IMR-90 (cell line): ENCODE measurements at regions not wholly inside any gene's neighbourhood (a gene's known extent, or its start where the extent isn't known, plus 50 kb on each side); places are given as distances from the start of the nearest gene placed in this dataset.

Source experiments
- ATAC-seq: fragments of 200-7000 bp; cut with Tn5 transposase; 2 replicates; pipeline ENCODE4 v1.9.1; 2020; ENCODE audit warnings: low read depth, mild to moderate bottlenecking, moderate library complexity
- BruUV-seq: library from RNA; stranded (reverse); fragments of 400-500 nt; replicated peaks from 2 replicates; lab custom pipeline; 2021; lab: Mats Ljungman, UMichigan
- CTCF ChIA-PET: fragments of 300-600 bp; formaldehyde crosslinking; extraction: SDS; loops from one replicate; lab custom pipeline; 2021; ENCODE audit warnings: antibody characterized with exemption; lab: Yijun Ruan, JAX
- POLR2A ChIA-PET: fragments of 300-600 bp; sonication (Branson Sonifier 250); formaldehyde crosslinking; loops from one replicate; lab custom pipeline; 2022; ENCODE audit warnings: antibody characterized with exemption; ENCODE audit not compliant: unreplicated experiment; lab: Charles Lee
- DNase-seq: peaks from one replicate; pipeline ENCODE4 v3.0.0; 2013
- H2AFZ ChIP-seq: replicated peaks from 2 replicates; pipeline ENCODE3; 2013; ENCODE audit warnings: low read length, mild to moderate bottlenecking; ENCODE audit not compliant: poor library complexity
- H2AK5ac ChIP-seq: 2 replicates; pipeline ENCODE4 v1.6.1; 2013; ENCODE audit warnings: low read depth, low read length, inconsistent platforms
- H2AK9ac ChIP-seq: replicated peaks from 2 replicates; pipeline ENCODE3; 2013; ENCODE audit warnings: mild to moderate bottlenecking, low read depth, low read length, moderate library complexity; ENCODE audit not compliant: poor library complexity
- H2BK120ac ChIP-seq: 2 replicates; pipeline ENCODE4 v1.6.1; 2013; ENCODE audit warnings: low read depth, low read length, inconsistent platforms
- H2BK15ac ChIP-seq: 3 replicates; pipeline ENCODE4 v1.6.1; 2013; ENCODE audit warnings: low read depth, low read length, inconsistent platforms
- H2BK20ac ChIP-seq: 2 replicates; pipeline ENCODE4 v1.6.1; 2013; ENCODE audit warnings: low read depth, mild to moderate bottlenecking, inconsistent platforms, low read length, moderate library complexity
- H2BK5ac ChIP-seq: 2 replicates; pipeline ENCODE4 v1.6.1; 2013; ENCODE audit warnings: mild to moderate bottlenecking, low read depth, low read length, inconsistent platforms; ENCODE audit not compliant: poor library complexity, severe bottlenecking
- H3K14ac ChIP-seq: replicated peaks from 2 replicates; pipeline ENCODE4 v1.6.1; 2013; ENCODE audit warnings: low read depth, low read length, inconsistent platforms
- H3K18ac ChIP-seq: 2 replicates; pipeline ENCODE4 v1.6.1; 2013; ENCODE audit warnings: low read depth, low read length, control low read depth
- H3K23ac ChIP-seq: 2 replicates; pipeline ENCODE4 v1.6.1; 2013; ENCODE audit warnings: low read depth, low read length, inconsistent platforms
- H3K27ac ChIP-seq: 2 replicates; pipeline ENCODE4 v1.5.1; 2013; ENCODE audit warnings: mild to moderate bottlenecking, control low read depth, low read length; ENCODE audit not compliant: insufficient read depth
- H3K27me3 ChIP-seq: 2 replicates; pipeline ENCODE4 v1.6.1; 2013; ENCODE audit warnings: low read length; ENCODE audit not compliant: control insufficient read depth, insufficient read depth
- H3K36me3 ChIP-seq: 2 replicates; pipeline ENCODE4 v1.6.1; 2013; ENCODE audit warnings: low read length, mixed read lengths; ENCODE audit not compliant: control insufficient read depth, insufficient read depth
- H3K4ac ChIP-seq: 2 replicates; pipeline ENCODE4 v1.6.1; 2013; ENCODE audit warnings: low read depth, low read length, inconsistent platforms
- H3K4me1 ChIP-seq: 2 replicates; pipeline ENCODE4 v1.6.1; 2013; ENCODE audit warnings: low read length, mixed read lengths; ENCODE audit not compliant: control insufficient read depth, insufficient read depth
- H3K4me2 ChIP-seq: 2 replicates; pipeline ENCODE4 v1.6.1; 2013; ENCODE audit warnings: low read depth, mild to moderate bottlenecking, control low read depth, low read length, moderate library complexity
- H3K4me3 ChIP-seq: 2 replicates; pipeline ENCODE4 v1.5.1; 2013; ENCODE audit warnings: low read depth, mild to moderate bottlenecking, control low read depth, low read length, moderate library complexity; ENCODE audit not compliant: insufficient read depth
- H3K56ac ChIP-seq: 2 replicates; pipeline ENCODE4 v1.6.1; 2013; ENCODE audit warnings: low read length, inconsistent platforms; ENCODE audit not compliant: insufficient read depth; ENCODE audit errors: extremely low read depth
- H3K79me1 ChIP-seq, 2 experiments: 2 replicates each; pipeline ENCODE4 v1.6.1; 2013; ENCODE audit warnings: low read length in 2 of 2, inconsistent platforms in 1 of 2, low read depth in 1 of 2
- H3K9ac ChIP-seq: 2 replicates; pipeline ENCODE4 v1.6.1; 2013; ENCODE audit warnings: low read depth, low read length, control low read depth
- H3K9me1 ChIP-seq: 2 replicates; pipeline ENCODE4 v1.6.1; 2013; ENCODE audit warnings: low read length, inconsistent platforms; ENCODE audit not compliant: insufficient read depth
- H3K9me3 ChIP-seq: 2 replicates; pipeline ENCODE4 v1.6.1; 2013; ENCODE audit warnings: low read length; ENCODE audit not compliant: control insufficient read depth, insufficient read depth
- H4K20me1 ChIP-seq: 2 replicates; pipeline ENCODE4 v1.6.1; 2013; ENCODE audit warnings: low read length, inconsistent platforms; ENCODE audit not compliant: insufficient read depth
- H4K5ac ChIP-seq: 2 replicates; pipeline ENCODE4 v1.6.1; 2013; ENCODE audit warnings: mild to moderate bottlenecking, low read depth, low read length, control low read depth
- H4K8ac ChIP-seq, 2 experiments: 2 replicates each; pipeline ENCODE4 v1.6.1; 2013; ENCODE audit warnings: low read depth in 2 of 2, low read length in 2 of 2, control low read depth in 1 of 2, inconsistent platforms in 1 of 2
- H4K91ac ChIP-seq: 2 replicates; pipeline ENCODE4 v1.6.1; 2013; ENCODE audit warnings: low read depth, low read length, inconsistent platforms; ENCODE audit not compliant: insufficient read depth
- MXI1 ChIP-seq: IDR thresholded peaks from 2 replicates; pipeline ENCODE4 v1.6.1; 2012; ENCODE audit warnings: low read depth, mild to moderate bottlenecking, low read length, moderate library complexity, borderline replicate concordance
- WGBS, 2 experiments: methylation state at CpG; one replicate each; pipeline versions ENCODE4 v1.1.5 to v1.1.7; 2013; ENCODE audit warnings: missing lambda C conversion rate in 2 of 2; ENCODE audit not compliant: insufficient read length in 1 of 2; ENCODE audit errors: extremely low coverage in 2 of 2; 5-methylcytosine and 5-hydroxymethylcytosine counted together
- dilution Hi-C: fragments of 300-500 bp; cut with HindIII; formaldehyde crosslinking; loops from one replicate; pipeline ENCODE4 v1.14.3; 2018; ENCODE audit warnings: low sequenced_read_pairs; ENCODE audit not compliant: unreplicated experiment
- in situ Hi-C: fragments of 300-500 bp; cut with MboI; formaldehyde crosslinking; loops from 3 replicates; pipeline ENCODE4 v1.14.3; 2019; ENCODE audit warnings: low sequenced_read_pairs, inconsistent platforms, mixed read lengths
- intact Hi-C: fragments of 100-400 bp; cut with micrococcal nuclease; formaldehyde crosslinking; loops from 2 replicates; pipeline ENCODE4 v1.10.0; 2022

- H3K4me2 ChIP-seq, result no peak overlapping the region
- WGBS, 2 experiments, result 56% methylated on average over 4 of the region's 11 CpGs; no CpG with 5 or more reads in 1 of the 2 experiments
- intact Hi-C loops, result no loop called here
These were observed 94.9 kb upstream of the MKI67 start for GRCh38 chr10:128221117-128221516.

More at GRCh38 chr10:128221117-128221516, 94.9 kb upstream of the MKI67 start:
- in situ Hi-C loops (no loop called here), dilution Hi-C loops (no loop called here)
- Histone ChIP-seq H3K79me1 (no peaks in the 10 kb centered on the region), H3K18ac (no peak overlapping the region), H3K56ac (no peak overlapping the region), H2AK9ac (no peak overlapping the region), H3K27ac (no peak overlapping the region), H4K5ac (no peak overlapping the region), H3K14ac (no peak overlapping the region), H3K9me3 (no peaks in the 10 kb centered on the region; the same call in 1 of the 2 replicates), H3K9me1 (no peaks in the 10 kb centered on the region), H4K91ac (no peak overlapping the region), H2BK5ac (no peak overlapping the region), H3K36me3 (no peaks in the 10 kb centered on the region), H4K8ac (no peak overlapping the region), H3K4me3 (no peak overlapping the region), H3K9ac (no peak overlapping the region), H3K4me1 (no peaks in the 10 kb centered on the region), H2BK15ac (no peak overlapping the region), H4K20me1 (no peaks in the 10 kb centered on the region), H3K23ac (no peak overlapping the region), H2BK20ac (no peak overlapping the region), H2AFZ (no peak overlapping the region), H2AK5ac (no peak overlapping the region), H2BK120ac (no peak overlapping the region), H3K27me3 (no peaks in the 10 kb centered on the region), H3K4ac (no peak overlapping the region)
- ChIA-PET CTCF (no interaction called here), POLR2A (no interaction called here)
- DNase-seq (no peak), ATAC-seq (no peak)
- no TSS peak for BruUV-seq
- no peak for TF ChIP-seq MXI1
